H9 (cell line): ENCODE measurements at regions not wholly inside any gene's neighbourhood (a gene's known extent, or its start where the extent isn't known, plus 50 kb on each side); places are given as distances from the start of the nearest gene placed in this dataset.

Source experiments
- DNase-seq: peaks from one replicate; pipeline ENCODE4 v3.0.0-alpha.2; 2017
- H2AFZ ChIP-seq: one replicate; pipeline ENCODE4 v1.6.1; 2013; ENCODE audit warnings: mild to moderate bottlenecking, low read length, control low read depth, moderate library complexity
- H2AK5ac ChIP-seq: 2 replicates; pipeline ENCODE4 v1.6.1; 2013; ENCODE audit warnings: low read length, control low read depth, mixed read lengths; ENCODE audit not compliant: insufficient read length
- H2BK120ac ChIP-seq: one replicate; pipeline ENCODE4 v1.6.1; 2013; ENCODE audit warnings: low read depth, mild to moderate bottlenecking, low read length, control low read depth, inconsistent platforms; ENCODE audit not compliant: poor library complexity, severe bottlenecking
- H2BK12ac ChIP-seq: 2 replicates; pipeline ENCODE4 v1.6.1; 2013; ENCODE audit warnings: low read length, control low read depth, mixed read lengths, low read depth; ENCODE audit not compliant: insufficient read length
- H2BK15ac ChIP-seq: 2 replicates; pipeline ENCODE4 v1.6.1; 2013; ENCODE audit warnings: low read depth, low read length, control low read depth
- H2BK20ac ChIP-seq: one replicate; pipeline ENCODE4 v1.6.1; 2013; ENCODE audit warnings: low read depth, mild to moderate bottlenecking, low read length, control low read depth, inconsistent platforms; ENCODE audit not compliant: poor library complexity, severe bottlenecking
- H2BK5ac ChIP-seq: 2 replicates; pipeline ENCODE4 v1.6.1; 2013; ENCODE audit warnings: low read length, control low read depth, mixed read lengths; ENCODE audit not compliant: insufficient read length
- H3K14ac ChIP-seq: 2 replicates; pipeline ENCODE4 v1.6.1; 2013; ENCODE audit warnings: low read length, control low read depth; ENCODE audit not compliant: insufficient read depth
- H3K18ac ChIP-seq: 2 replicates; pipeline ENCODE4 v1.6.1; 2013; ENCODE audit warnings: low read depth, mild to moderate bottlenecking, mixed read lengths, low read length, control low read depth; ENCODE audit not compliant: insufficient read length
- H3K23ac ChIP-seq: 2 replicates; pipeline ENCODE4 v1.6.1; 2013; ENCODE audit warnings: low read length, control low read depth, mixed read lengths, low read depth; ENCODE audit not compliant: insufficient read length
- H3K23me2 ChIP-seq: 2 replicates; pipeline ENCODE4 v1.6.1; 2013; ENCODE audit warnings: low read depth, mild to moderate bottlenecking, mixed read lengths, low read length, control low read depth; ENCODE audit not compliant: insufficient read length, poor library complexity, severe bottlenecking
- H3K27ac ChIP-seq: 2 replicates; pipeline ENCODE4 v1.5.1; 2013; ENCODE audit warnings: low read length, control low read depth, mixed read lengths, low read depth; ENCODE audit not compliant: insufficient read length
- H3K27me3 ChIP-seq: 2 replicates; pipeline ENCODE4 v1.6.1; 2013; ENCODE audit warnings: low read length, control low read depth, inconsistent platforms; ENCODE audit not compliant: insufficient read depth
- H3K4ac ChIP-seq: 2 replicates; pipeline ENCODE4 v1.6.1; 2013; ENCODE audit warnings: low read depth, mild to moderate bottlenecking, control low read depth, inconsistent platforms, low read length, moderate library complexity
- H3K4me1 ChIP-seq: 2 replicates; pipeline ENCODE4 v1.6.1; 2013; ENCODE audit warnings: low read length, control low read depth, inconsistent platforms; ENCODE audit not compliant: insufficient read depth
- H3K4me2 ChIP-seq: 2 replicates; pipeline ENCODE4 v1.6.1; 2013; ENCODE audit warnings: low read length, control low read depth, mixed read lengths; ENCODE audit not compliant: insufficient read length, insufficient read depth
- H3K56ac ChIP-seq: 2 replicates; pipeline ENCODE4 v1.6.1; 2013; ENCODE audit warnings: low read depth, mild to moderate bottlenecking, mixed read lengths, low read length, control low read depth; ENCODE audit not compliant: insufficient read length
- H3K79me1 ChIP-seq: 2 replicates; pipeline ENCODE4 v1.6.1; 2013; ENCODE audit warnings: low read depth, mild to moderate bottlenecking, moderate library complexity, low read length, control low read depth, inconsistent platforms; ENCODE audit not compliant: insufficient read depth, poor library complexity, severe bottlenecking
- H3K79me2 ChIP-seq: 2 replicates; pipeline ENCODE4 v1.6.1; 2013; ENCODE audit warnings: low read length, control low read depth, inconsistent platforms; ENCODE audit not compliant: insufficient read depth
- H3K9ac ChIP-seq: 2 replicates; pipeline ENCODE4 v1.6.1; 2013; ENCODE audit warnings: low read length, control low read depth, mixed read lengths; ENCODE audit not compliant: insufficient read length; ENCODE audit errors: extremely low read depth
- H3K9me3 ChIP-seq: one replicate; pipeline ENCODE4 v1.6.1; 2013; ENCODE audit warnings: low read depth, low read length, inconsistent platforms; ENCODE audit not compliant: control insufficient read depth
- H3T11ph ChIP-seq: one replicate; pipeline ENCODE4 v1.6.1; 2013; ENCODE audit warnings: mild to moderate bottlenecking, low read length, control low read depth, inconsistent platforms
- H4K20me1 ChIP-seq: one replicate; pipeline ENCODE4 v1.6.1; 2013; ENCODE audit not compliant: control insufficient read depth, insufficient read length, insufficient read depth
- H4K5ac ChIP-seq: 2 replicates; pipeline ENCODE4 v1.6.1; 2013; ENCODE audit warnings: low read depth, mild to moderate bottlenecking, mixed read lengths, low read length, control low read depth; ENCODE audit not compliant: insufficient read length
- H4K8ac ChIP-seq: replicated peaks from 2 replicates; pipeline ENCODE4 v1.6.1; 2013; ENCODE audit warnings: low read length, control low read depth, mixed read lengths, low read depth; ENCODE audit not compliant: insufficient read length
- H4K91ac ChIP-seq: 2 replicates; pipeline ENCODE4 v1.6.1; 2013; ENCODE audit warnings: low read depth, mild to moderate bottlenecking, moderate library complexity, mixed read lengths, low read length, control low read depth; ENCODE audit not compliant: insufficient read length
- H3K27ac Mint-ChIP-seq, 3 experiments: 2 replicates in 2 of 3; 3 replicates in 1 of 3; pipeline ENCODE4 v1.8.0; 2020 to 2021; ENCODE audit warnings: mixed read lengths in 3 of 3, mild to moderate bottlenecking in 1 of 3, moderate library complexity in 1 of 3
- H3K27me3 Mint-ChIP-seq: 2 replicates; pipeline ENCODE4 v1.8.0; 2021; ENCODE audit warnings: low read depth, mild to moderate bottlenecking, moderate library complexity, mixed read lengths
- H3K36me3 Mint-ChIP-seq, 3 experiments: 2 replicates in 2 of 3; 3 replicates in 1 of 3; pipeline ENCODE4 v1.8.0; 2020 to 2021; ENCODE audit warnings: low read depth in 3 of 3, mixed read lengths in 3 of 3; ENCODE audit not compliant: insufficient read depth in 1 of 3
- H3K4me1 Mint-ChIP-seq, 2 experiments: 2 replicates each; pipeline ENCODE4 v1.8.0; 2020; ENCODE audit warnings: mixed read lengths in 2 of 2
- H3K4me3 Mint-ChIP-seq, 2 experiments: 2 replicates in 1 of 2; 3 replicates in 1 of 2; pipeline ENCODE4 v1.8.0; 2020 to 2021; ENCODE audit warnings: mild to moderate bottlenecking in 2 of 2, mixed read lengths in 2 of 2, moderate library complexity in 1 of 2
- H3K9me3 Mint-ChIP-seq, 2 experiments: 2 replicates in 1 of 2; 3 replicates in 1 of 2; pipeline ENCODE4 v1.8.0; 2020; ENCODE audit warnings: mild to moderate bottlenecking in 2 of 2, mixed read lengths in 2 of 2, moderate library complexity in 1 of 2
- CTCF ChIP-seq: fragments of 200-600 bp; sonication (generic); conservative IDR thresholded peaks from 3 replicates; pipeline ENCODE4 v1.8.0; 2021; ENCODE audit warnings: antibody characterized with exemption, mild to moderate bottlenecking
- WGBS: extraction: QIAGEN DNeasy Blood & Tissue Kit; methylation state at CpG from one replicate; pipeline ENCODE4 v1.1.7; 2013; ENCODE audit warnings: missing lambda C conversion rate, low lambda C conversion rate, mixed read lengths; ENCODE audit not compliant: insufficient read length; ENCODE audit errors: extremely low coverage; 5-methylcytosine and 5-hydroxymethylcytosine counted together

GRCh38 chr5:21424907-21425306 lies 1428.2 kb downstream of the CDH12 start:
- Histone ChIP-seq H2AK5ac (no peak overlapping the region), H3K79me2 (no peaks in the 10 kb centered on the region), H4K91ac (no peak overlapping the region), H2BK20ac (no peak overlapping the region), H3K27ac (no peak overlapping the region), H3K23me2 (no peaks in the 10 kb centered on the region), H3T11ph (no peak overlapping the region), H3K4me2 (no peak overlapping the region), H4K5ac (no peak overlapping the region), H3K23ac (no peak overlapping the region), H3K4me1 (no peaks in the 10 kb centered on the region), H3K27me3 (no peaks in the 10 kb centered on the region), H2BK120ac (no peak overlapping the region), H3K9me3 (no peaks in the 10 kb centered on the region), H2BK15ac (no peak overlapping the region), H2AFZ (no peak overlapping the region), H3K4ac (no peak overlapping the region), H3K56ac (no peak overlapping the region), H2BK5ac (no peak overlapping the region), H2BK12ac (no peak overlapping the region), H3K79me1 (no peaks in the 10 kb centered on the region), H4K8ac (no peak overlapping the region), H3K9ac (no peak overlapping the region), H4K20me1 (no peaks in the 10 kb centered on the region), H3K18ac (no peak overlapping the region), H3K14ac (no peak overlapping the region)
- H3K36me3 Mint-ChIP-seq: no peaks in the 10 kb centered on the region
- H3K9me3 Mint-ChIP-seq: no peaks in the 10 kb centered on the region
- no peak overlapping the region for H3K27ac Mint-ChIP-seq
- H3K4me1 Mint-ChIP-seq: no peaks in the 10 kb centered on the region
- WGBS: no CpG with 5 or more reads among the region's 1 CpG
- H3K4me3 Mint-ChIP-seq: no peak overlapping the region
- H3K27me3 Mint-ChIP-seq: no peaks in the 10 kb centered on the region; the same call in 1 of the 2 replicates
- DNase-seq: no peak
- no peak for TF ChIP-seq CTCF
